GM20000 (cell line): ENCODE measurements at regions not wholly inside any gene's neighbourhood (a gene's known extent, or its start where the extent isn't known, plus 50 kb on each side); places are given as distances from the start of the nearest gene placed in this dataset.
A peak's percentile ranks its signal among the peaks of the same experiment; 100 is the strongest.

Experiments
- DNase-seq: peaks from one replicate; pipeline ENCODE4 v3.0.0; 2012; ENCODE audit warnings: low spot score
- CTCF ChIP-seq: IDR thresholded peaks from 2 replicates; pipeline ENCODE4 v1.5.1; 2012; ENCODE audit warnings: mild to moderate bottlenecking, control low read depth; ENCODE audit errors: extremely low read depth, missing control alignments

DNA sequence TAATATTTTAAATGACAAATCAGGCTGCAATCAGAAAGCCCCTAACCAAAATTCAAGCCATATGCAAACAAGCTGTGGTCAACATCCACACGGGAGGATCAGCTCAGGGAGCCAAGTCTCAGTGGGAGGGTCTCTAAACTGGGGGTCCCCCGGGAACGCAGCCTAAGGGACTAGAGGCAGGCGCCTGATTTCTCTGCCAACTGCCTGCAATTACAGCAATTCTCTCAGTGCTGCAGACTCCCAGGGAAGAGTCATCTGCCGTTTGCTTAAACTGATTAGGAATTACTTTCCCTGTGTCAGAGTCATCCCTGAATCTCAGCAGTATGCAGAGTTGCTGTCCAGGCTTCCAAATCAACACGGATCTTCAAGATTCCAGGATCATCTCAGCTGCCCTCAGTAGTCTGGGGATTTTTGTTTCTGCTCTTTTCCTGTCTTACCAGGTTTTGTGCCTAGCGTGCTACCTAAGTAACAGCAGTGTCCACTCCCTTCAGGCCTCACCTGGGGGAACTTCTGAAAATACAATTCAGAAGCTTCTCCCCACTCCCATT lies 247.8 kb downstream of the RRAGC start:
- no peak for TF ChIP-seq CTCF
- DNase-seq = no peak

- DNase-seq = no peak
Measured at GRCh38 chr1:38609166-38610025, 250.2 kb downstream of the RRAGC start.

GRCh38 chr1:38608202-38608864 lies 251.2 kb downstream of the RRAGC start:
- peak; percentile 62 for DNase-seq

More at GRCh38 chr1:38609166-38610025, 250.2 kb downstream of the RRAGC start:
- no peak for TF ChIP-seq CTCF

GRCh38 chr1:38607526-38607925 lies 252.0 kb downstream of the RRAGC start:
- no peak for TF ChIP-seq CTCF
- no peak for DNase-seq

More at GRCh38 chr1:38608202-38608864, 251.2 kb downstream of the RRAGC start:
- TF ChIP-seq CTCF = peak; percentile 39

GRCh38 chr1:38605063-38605462 lies 254.5 kb downstream of the RRAGC start:
- no peak for DNase-seq

GRCh38 chr1:38603907-38604306 lies 255.7 kb downstream of the RRAGC start:
- DNase-seq = no peak
- no peak for TF ChIP-seq CTCF

More at GRCh38 chr1:38605063-38605462, 254.5 kb downstream of the RRAGC start:
- TF ChIP-seq CTCF = no peak

GRCh38 chr1:38600905-38601304 lies 258.7 kb downstream of the RRAGC start:
- no peak for DNase-seq
- no peak for TF ChIP-seq CTCF
